ENCODE measurements at regions not wholly inside any gene's neighbourhood (a gene's known extent, or its start where the extent isn't known, plus 50 kb on each side); places are given as distances from the start of the nearest gene placed in this dataset.
"Not testable (repeated sequence)": the region's sequence is repeated elsewhere in the genome, so short reads cannot be mapped to it uniquely, and the experiment has no call there.

DNA sequence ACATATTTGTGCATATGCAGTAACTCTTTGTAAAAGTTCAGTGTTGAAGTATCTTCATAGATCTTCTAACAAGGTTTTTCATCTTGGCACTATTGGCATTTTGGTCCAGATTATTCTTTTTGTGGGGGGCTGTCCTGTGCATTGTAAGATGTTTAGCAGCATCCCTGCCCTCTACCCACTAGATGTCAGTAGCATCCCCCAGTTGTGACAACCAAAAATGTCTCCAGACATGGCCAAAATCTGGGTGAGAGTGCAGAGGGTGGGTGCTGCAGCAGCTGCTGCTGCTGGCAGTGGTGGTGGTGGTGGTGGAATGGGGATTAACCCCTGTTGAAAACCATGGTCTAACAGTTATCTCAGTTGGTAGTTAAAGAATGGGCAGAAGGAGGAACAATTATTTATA is 370.0 kb downstream of the GPAT3 start:
- intact Hi-C loops (cut with DNase I): no loop called here
- ATAC-seq (no peak), DNase-seq (no peak)

DNA sequence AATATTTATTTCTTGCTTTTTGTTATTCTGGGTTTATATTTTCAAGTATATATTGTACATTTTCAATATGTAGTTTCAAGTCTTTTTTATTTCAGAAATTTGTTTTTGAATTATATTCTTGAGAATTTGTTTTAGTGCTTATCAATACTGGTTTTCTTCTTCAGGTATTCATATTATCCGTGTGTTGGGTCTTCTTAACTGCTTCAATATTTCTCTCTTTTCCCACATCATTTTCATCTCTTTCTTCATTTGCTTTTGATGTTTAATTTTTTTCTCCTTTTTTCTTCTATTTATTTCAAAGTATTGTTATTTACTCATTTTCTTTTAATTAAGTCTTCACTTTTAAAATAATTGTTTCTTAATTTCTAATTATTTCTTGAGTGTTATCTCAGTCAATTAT is 367.8 kb downstream of the GPAT3 start:
- ATAC-seq; intact Hi-C loops (cut with DNase I); DNase-seq: not testable (repeated sequence)

DNA sequence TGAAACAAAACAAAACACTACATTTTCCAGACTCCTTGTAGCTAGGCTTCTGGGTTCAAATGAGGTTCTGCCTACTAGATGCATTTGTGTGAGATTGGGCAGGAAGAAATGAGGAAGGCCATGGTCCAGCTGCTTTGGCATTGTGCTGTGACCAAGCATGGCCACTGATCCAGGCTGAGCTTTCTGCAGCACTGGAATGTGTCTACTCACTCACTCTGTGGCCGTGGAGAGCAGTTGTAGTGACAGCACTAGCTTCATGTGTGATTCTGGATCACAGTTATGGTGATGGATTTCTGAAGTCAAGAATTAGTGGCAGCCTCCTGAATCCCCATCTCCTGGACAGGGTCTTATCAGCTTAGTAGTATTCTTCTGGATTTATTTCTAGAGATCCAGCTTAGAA is 358.9 kb downstream of the GPAT3 start:
- DNase-seq (no peak), ATAC-seq (no peak)
- intact Hi-C loops (cut with DNase I): no loop called here

DNA sequence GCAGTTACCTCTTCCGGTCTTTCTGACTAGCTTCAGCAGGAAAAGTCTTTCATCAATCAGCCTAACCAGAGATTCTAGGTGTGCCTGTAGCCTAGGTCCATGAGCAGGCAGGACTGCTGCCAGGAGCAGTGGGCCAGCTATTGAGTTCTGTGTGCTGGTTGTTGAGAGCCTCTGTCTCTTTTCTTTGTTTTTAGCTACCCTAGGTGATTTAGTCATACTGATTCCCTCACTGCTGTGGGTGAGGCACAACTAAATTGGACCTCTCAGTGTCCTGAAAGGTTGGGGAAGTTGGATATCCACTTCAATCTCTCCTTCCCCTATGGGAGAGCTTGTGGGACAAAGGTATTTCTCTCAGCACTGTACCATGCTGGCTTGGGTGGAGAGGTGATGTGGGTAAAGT is 354.9 kb downstream of the GPAT3 start:
- ATAC-seq: no peak
- intact Hi-C loops (cut with DNase I): no loop called here
- DNase-seq: no peak

DNA sequence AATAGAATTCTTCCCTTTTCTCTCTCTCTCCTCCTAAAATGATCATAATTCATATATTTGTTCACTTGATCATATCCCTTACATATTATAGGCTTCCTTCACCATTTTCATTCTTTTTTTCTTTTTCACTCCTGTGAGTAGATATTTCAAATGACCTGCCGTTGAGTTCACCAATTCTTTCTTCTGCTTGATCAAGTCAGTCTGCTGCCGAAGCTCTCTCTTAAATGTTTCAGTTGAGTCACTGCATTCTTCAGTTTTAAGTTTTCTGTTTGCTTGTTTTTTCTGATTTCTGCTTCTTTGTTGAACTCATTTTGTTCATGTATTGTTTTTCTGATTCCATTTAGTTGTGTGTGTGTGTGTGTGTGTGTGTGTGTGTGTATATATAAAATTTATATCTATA is 354.3 kb downstream of the GPAT3 start:
- ATAC-seq (no peak), DNase-seq (no peak)
- intact Hi-C loops (cut with DNase I): no loop called here

DNA sequence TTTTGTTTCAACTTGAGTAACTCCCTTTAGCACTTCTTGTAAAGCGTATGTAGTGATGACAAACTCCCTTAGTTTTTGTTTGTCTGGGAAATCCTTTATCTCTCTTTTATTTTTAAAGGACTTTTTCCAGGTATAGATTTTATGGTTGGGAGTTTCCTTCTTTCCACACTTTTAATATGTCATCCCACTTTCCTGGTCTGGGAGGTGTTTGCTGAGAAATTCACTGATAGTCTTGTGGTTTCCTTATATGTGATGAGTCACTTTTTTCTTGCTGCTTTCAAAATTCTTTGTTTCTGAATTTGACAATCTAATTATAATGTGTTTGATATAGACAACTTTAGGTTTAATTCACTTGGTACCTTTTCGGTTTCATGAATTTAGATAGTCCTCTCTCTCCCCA is 353.9 kb downstream of the GPAT3 start:
- ATAC-seq (no peak), DNase-seq (no peak)
- intact Hi-C loops (cut with DNase I): no loop called here

DNA sequence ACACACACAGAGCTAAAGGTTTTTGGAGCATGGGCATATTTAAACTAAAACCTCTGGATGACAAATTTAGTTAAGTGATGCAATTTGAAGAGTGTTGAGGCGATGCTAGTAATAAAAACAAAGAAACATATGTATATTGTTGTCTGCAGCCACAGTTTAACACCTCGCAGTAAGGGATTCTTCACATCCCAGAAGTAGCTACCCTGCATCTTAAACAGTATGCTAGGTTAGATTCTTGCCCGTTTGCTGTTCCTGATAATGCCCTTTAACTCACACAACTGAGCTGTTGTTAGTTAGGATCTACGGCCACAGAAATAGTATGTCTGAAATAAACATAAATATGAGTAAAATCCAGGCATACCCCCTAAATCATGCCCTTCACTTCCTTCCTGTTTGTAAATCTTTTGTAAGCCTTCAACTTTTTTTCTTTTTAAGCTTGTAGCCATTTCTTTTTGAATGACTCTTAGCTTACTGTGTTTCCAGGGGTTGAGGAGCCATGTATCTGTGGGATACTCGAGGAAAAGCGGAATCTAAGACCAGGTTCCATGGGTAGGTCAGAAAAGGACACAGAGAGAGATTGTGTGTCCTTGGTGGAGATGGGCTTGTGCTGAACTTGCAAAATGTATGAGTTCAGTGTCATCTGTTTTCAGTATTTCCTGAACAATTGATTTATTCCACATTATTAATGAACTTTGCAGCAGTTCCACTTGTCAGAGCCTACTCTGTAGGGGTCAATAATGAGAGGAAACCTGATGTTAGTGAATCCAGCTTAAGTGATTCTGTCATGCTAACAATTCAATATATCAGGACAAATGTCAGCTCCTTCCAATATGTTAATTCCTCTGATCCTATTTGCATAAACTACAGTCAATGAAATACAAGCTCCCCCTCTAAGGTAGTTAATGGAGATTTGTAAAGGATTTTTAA is 349.6 kb downstream of the GPAT3 start:
- no peak for DNase-seq
- no peak for ATAC-seq
- intact Hi-C loops (cut with DNase I): no loop called here

DNA sequence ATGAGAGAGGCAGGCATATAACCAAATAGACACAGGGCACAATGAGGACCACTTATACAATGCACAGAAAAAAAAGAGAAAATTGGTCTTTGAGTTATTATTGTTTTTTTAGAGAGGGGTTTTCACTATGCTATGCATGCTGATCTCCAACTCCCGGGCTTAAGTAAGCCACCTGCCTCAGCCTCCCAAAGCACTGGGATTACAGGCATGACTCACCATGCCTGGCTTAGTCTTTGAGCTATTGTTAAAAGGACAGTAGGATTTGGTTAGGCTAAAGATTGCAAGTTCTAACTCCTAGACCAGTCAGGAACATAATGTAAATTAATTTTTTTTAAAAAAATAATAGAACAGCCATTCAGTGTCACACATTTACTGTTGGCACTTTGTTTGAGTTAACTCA is 340.1 kb downstream of the GPAT3 start:
- intact Hi-C loops (cut with DNase I): no loop called here
- ATAC-seq: no peak
- no peak for DNase-seq

DNA sequence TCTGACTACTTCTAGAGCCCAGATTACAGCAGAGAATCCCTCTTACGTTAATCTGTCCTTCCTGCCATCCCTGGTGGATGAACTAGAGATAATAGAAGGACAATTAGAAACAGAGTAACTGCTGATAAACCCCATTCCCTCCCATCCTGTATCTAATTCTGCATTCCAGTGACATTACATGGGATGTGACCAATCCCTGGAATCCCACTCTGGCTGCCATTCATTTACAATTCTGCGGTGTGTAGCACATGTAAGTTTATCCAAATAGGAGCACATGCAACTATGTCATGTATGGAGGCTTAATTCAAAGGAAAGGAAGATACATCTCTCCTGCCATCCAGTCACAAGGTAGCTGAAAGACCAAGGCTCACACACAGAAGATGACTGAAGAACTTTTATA is 339.5 kb downstream of the GPAT3 start:
- ATAC-seq: no peak
- DNase-seq: no peak
- intact Hi-C loops (cut with DNase I): no loop called here

DNA sequence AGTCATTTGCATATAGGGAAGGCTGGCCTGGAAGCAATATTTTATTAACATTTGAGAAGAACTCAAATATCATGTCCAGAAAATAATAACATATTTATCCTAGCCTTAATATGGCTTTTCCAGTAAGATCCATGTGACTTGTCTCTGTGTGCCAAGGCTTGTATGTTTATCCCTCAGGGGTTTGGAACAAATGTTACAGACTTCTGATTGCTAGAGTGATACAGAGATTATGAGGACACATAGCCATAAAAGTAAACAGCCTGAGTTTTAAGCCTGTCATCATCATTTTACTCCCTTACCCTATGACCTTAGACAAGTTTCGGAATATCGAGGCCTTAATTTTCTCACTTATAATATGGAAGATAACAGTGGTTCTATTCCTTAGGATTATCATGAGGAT is 338.1 kb downstream of the GPAT3 start:
- intact Hi-C loops (cut with DNase I): no loop called here
- no peak for DNase-seq

DNA sequence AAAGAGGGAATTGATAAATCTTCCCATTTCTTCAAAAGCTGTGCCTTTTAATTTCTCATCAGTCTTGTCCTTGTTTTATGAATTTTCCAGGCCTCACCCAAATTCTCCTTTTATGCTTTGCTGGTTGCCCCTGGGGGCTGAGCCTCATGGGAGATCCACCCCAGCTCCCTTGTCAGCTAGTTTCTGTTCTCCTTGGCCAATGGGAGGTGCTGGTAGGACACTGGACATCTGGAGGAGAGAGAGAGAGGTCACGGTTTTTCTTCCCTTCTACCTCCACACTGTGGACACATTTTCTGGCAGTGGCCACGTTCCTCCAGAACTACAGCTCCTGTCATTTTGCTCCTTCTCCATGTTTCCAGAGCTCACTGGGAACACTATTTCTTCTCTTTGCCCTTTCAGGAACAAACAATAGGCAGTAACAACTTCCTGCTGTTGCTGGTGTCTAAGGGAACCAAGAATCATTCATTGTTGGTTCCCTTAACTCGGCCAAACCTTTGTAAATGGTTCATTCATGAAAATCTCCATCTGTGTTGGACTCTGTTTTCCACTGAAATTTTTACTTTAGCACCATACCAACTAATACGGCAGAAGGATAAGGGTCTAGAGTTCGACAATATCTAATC is 334.5 kb downstream of the GPAT3 start:
- DNase-seq (no peak), ATAC-seq (no peak)
- intact Hi-C loops (cut with DNase I): no loop called here

More for the DNA sequence above, 338.1 kb downstream of the GPAT3 start:
- no peak for ATAC-seq

DNA sequence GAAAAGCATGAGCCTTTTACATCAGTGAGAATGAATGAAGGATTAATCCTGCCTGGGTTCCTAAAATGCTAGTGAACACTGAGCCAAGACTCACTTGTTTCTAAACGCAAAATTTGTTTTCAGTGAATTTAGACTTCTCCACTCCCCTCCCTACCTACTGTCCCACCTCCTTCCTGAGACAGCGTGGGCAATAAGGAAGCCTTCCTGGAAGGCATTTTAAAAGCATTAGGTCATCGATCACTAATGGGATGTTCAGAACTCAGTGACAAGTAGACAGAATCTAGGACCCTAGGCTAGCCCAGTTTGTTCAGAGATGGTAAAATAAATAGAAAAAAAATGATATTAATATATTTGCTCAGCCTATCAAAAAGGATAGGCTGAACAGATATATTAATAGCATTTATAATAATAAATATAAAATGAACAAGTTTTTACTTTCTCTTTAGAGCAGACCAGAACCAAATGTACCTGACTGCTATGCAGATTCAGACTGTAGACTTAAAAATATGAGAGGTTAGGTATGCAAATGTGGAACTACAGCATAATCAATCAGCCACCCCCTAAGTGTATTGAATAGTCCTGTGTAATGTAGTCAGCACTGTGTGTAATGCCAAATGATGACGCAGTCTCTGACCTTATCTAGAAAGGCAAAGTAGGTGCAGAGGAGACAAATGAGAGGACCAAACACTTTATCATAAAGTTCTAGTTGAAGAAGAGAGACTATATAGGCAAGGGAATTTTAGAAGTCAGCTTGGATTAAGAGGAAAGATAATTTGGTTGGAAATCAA is 331.1 kb downstream of the GPAT3 start:
- DNase-seq (no peak), ATAC-seq (no peak)
- intact Hi-C loops (cut with DNase I): no loop called here

DNA sequence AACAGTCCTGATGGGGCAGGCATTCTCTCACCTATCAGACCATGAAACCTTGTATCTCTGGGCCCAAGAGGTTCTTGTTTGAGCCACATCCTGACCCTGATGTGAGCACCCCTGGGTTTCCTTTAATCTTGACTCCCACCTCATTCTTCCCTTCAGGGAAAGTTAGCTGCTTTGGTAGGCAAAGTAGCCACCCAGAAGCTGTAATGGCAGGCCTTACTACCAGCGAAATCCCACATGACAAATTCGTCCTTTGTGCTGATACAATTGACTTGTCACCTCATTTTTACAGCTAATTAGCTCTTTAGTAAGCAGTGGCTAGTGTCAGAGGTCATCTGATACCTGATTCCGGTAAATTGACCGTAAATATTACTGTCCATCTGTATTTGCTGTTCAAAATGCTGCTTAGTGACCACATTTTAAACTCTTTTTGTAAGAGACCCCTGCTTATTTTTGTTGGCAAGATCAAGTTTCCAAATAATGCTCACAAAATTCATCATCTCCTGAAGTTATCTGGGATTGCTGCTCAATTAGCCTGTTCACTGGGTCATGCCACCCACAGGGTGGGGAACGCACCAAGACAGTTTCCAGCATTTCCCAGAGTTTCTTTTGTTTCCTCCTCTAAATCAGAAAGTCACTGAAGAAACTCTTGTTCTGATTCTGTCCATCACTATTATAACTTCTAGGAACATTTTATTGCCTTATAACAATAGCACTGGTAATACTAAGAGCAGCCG is 329.7 kb downstream of the GPAT3 start:
- intact Hi-C loops (cut with DNase I): no loop called here
- DNase-seq: no peak
- no peak for ATAC-seq

DNA sequence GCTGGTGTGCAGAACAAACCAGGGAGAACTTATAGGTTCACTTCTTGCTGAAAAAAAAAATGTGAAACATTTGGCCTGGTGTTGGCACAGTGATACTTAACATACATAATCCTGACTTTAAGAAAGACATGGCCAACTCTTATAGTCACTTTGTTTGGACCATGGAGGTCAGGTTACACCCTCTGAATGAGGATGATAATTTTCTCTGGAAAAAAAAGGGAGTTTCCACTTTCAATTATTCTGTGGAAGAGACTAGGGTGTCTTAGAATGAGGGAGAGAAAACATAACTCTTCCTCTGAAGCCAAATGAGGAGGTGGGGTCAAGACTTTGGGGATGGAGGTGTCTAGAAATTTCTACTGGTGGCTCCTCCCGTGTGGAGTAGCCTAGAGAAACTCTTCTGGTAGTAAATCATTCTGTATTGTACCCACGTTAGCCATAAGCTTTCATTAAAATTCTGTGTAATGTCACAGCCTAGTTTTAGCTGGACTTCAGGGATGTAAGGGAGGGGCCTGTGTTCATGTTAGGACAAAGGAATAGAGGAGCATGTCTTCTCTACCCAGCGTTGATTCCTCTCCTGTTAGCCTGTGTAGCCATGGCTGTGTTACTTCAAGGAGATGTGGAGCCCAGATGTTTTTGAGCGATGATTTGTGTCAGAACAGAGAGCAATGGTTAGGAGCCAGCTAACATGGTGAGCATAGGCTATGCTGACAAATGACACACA is 328.3 kb downstream of the GPAT3 start:
- ATAC-seq: no peak
- intact Hi-C loops (cut with DNase I): no loop called here
- DNase-seq: no peak

DNA sequence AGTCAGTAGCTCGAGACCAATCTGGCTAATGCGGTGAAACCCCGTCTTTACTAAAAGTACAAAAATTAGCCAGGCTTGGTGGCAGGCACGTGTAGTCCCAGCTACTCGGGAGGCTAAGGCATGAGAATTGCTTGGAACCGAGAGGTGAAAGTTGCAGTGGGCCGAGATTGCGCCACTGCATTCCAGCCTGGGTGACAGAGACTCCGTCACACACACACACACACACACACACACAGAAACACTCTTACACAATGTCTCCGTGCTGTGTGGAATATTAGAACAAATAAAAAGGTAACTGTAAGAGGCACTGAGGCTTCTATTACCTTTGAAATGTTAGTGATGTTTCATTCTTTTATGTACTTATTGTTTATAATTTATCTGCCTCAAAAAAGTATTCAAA is 326.6 kb downstream of the GPAT3 start:
- no peak for DNase-seq
- no peak for ATAC-seq
- intact Hi-C loops (cut with DNase I): no loop called here

DNA sequence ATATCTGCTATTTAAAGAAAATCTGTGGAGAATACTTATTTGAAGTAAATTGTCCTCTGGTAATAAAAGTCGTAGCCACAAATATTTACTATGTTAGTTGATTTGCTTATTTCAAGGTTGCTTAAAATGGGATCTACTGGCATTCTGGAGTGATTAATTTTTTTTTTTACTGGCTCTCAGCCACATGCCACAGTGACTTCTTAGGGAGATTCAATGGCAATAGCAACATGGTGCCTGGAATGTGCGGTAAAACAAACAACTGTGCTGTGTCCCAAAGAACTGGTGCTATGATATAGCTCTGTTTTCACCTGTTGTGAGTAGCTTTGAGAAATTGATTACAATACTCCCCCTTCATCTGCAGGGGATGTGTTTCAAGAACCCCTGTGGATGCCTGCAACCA is 324.3 kb downstream of the GPAT3 start:
- DNase-seq: no peak
- intact Hi-C loops (cut with DNase I): no loop called here
- ATAC-seq: no peak

DNA sequence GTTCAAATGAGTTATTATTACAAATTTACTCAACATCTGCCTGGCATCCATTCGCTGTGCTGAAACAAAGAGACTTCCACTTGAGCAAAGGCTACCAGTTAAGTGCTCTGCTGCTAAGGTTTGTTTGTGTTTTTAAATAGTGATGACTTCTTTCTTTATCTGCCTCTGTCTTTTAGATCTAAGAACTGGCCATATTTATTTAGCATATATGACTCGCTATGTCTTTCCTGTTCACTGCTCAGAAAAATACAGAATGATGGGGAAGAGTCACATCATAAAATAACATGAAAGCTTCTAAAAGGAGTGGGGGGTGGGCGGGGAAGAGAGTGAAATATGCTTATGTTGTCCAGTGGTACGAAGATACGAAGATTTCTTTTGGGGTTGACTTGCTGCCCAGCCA is 322.2 kb downstream of the GPAT3 start:
- intact Hi-C loops (cut with DNase I): loop anchor here in 1 of 2 donors (10.0 kb wide), 1 partner anchor 83 kb away; no protein-coding TSS in a partner anchor
- ATAC-seq (no peak), DNase-seq (no peak)

DNA sequence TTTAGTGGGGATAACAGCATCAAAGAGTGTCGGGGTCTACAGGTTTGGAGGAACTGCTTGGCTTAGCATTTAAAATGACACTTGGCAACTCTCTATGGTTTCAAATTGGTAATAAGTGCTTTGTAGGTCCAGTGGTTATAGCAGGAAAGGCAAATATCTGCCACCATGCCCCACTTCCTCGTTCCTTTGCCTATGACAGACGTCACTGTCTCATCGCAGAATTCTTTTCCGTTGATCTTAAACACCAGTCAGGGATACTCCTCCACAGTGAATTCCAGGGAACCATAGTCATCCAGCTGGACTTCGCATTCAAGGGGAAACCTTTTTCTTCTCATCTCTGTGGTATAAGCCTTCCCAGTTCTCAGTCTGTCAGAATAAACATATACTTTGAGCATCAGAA is 319.1 kb downstream of the GPAT3 start:
- no peak for ATAC-seq
- intact Hi-C loops (cut with DNase I): loop anchor here in 1 of 2 donors (10.0 kb wide), 1 partner anchor 80 kb away; no protein-coding TSS in a partner anchor
- DNase-seq: no peak

DNA sequence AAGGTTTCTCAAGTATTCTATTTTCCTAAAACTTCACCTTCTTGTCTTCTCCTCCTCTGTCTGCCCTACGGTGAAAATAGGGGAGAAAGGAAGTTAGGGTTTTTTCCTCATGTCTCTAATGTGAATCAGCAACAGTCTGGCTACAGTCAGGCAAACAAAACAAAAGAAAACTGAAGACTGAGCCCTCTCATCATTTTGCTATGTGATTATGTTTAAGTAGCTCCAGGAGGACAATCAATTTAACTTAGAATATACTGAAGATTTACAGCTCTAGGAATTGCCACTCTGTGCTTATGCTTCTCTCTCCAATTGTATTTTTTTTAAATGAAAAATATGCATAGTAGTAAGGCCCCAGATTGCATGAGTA is 316.2 kb downstream of the GPAT3 start:
- intact Hi-C loops (cut with DNase I): loop anchor here in 1 of 2 donors (10.0 kb wide), 1 partner anchor 77 kb away; no protein-coding TSS in a partner anchor
- ATAC-seq: no peak
- DNase-seq: no peak
